ENCODE measurements at regions not wholly inside any gene's neighbourhood (a gene's known extent, or its start where the extent isn't known, plus 50 kb on each side); places are given as distances from the start of the nearest gene placed in this dataset.

DNA sequence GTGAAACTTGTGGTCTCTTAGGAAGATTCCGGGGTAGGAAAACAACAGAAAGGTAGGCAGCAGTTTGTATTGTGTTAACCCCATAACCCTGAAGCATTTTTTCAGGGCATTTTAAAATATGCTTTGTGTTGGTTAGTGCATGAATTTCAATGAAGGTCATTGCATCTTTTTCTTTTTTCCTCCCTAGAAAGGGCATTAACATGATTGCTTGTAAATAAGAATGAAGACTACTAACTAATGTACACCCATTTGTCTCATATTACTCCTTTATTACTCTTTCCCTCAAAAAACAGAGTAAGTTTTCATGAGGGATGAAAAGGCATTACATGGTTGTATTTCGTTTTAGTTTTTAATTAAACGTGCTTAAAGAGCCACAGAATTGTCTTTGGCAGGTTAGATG is 141.4 kb downstream of the OGFRL1 start:
- no peak for DNase-seq
- no peak for ATAC-seq

DNA sequence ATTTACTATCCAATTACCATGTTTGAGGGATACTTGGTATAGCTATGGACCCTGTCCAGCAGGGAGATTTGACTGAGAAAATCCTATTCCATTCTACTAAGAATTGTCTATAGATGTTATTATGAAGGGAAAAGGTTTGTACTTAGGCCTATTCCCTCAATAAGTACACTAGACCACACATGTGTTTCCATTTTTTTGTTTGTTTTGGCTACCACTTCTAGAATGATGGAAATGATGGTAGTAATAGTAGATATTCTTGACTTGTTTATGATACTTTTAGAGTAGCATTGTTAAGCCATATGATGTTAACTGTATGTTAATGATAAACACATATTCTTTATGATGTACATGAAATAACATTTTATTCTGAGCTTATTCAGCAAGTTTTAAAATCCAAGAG is 144.8 kb downstream of the OGFRL1 start:
- ATAC-seq (no peak), DNase-seq (no peak)

DNA sequence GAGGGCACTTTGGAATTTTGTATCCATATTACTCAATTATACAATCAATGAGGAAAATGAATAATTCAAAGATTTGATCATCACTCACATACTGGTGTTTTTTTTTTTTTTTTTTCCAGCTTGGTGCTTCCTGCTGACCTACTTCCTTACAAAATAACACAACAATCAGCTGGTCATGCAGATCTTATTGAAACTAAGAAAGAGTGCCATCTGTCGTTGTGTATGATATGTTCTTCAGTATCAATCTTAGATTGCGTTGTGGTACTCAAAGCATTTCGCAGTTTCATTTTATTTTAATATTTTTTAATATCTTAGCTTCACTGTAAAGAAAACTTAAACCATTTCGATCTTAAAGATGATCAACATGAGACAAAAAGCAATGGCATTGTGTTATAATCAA is 155.6 kb downstream of the OGFRL1 start:
- DNase-seq: no peak
- ATAC-seq: no peak

- ATAC-seq: no peak
- no peak for DNase-seq
These were observed 157.4 kb downstream of the OGFRL1 start for GRCh38 chr6:71446057-71446456.

DNA sequence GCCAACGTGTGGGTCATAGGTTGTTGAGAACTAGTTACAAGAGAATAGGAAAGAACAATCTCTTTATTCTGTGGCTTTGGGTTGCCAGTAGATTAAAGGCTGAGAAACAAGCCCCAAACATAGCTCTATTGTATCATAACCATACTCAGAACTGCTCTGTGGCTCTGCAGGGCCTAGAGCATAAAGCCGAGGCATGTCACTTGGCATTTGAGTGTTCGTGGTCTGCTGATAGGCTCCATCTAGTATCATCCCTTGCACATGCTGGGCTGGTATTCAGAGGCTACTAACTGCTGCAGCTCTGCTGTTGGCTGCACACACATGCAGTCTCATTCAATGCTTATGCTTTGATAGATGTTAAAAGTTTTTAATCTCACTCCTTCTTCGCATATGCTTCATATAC is 157.9 kb downstream of the OGFRL1 start:
- DNase-seq (no peak), ATAC-seq (no peak)

- DNase-seq: no peak
- no peak for ATAC-seq
These were observed 164.2 kb downstream of the OGFRL1 start for GRCh38 chr6:71452697-71453370.

DNA sequence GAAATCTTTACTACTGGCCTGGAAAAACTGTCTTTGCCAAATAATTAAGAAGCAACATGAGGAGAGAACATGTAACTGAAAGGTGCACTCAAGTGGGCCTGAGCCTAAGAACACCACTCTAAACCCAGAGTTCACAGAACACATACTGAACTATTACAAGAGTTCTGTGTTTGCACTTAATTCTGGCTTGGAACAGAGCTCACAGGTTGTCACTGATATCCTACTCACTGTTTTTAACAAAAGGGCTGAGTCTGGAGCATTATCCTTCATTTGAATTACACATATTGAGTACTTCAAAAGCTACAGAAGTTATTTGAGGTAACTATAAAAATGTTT is 164.7 kb downstream of the OGFRL1 start:
- DNase-seq: no peak
- no peak for ATAC-seq

GRCh38 chr6:71454056-71454455 is 165.4 kb downstream of the OGFRL1 start:
- DNase-seq (no peak), ATAC-seq (no peak)

- DNase-seq (no peak), ATAC-seq (no peak)
These were observed 169.3 kb downstream of the OGFRL1 start for GRCh38 chr6:71457929-71458328.

DNA sequence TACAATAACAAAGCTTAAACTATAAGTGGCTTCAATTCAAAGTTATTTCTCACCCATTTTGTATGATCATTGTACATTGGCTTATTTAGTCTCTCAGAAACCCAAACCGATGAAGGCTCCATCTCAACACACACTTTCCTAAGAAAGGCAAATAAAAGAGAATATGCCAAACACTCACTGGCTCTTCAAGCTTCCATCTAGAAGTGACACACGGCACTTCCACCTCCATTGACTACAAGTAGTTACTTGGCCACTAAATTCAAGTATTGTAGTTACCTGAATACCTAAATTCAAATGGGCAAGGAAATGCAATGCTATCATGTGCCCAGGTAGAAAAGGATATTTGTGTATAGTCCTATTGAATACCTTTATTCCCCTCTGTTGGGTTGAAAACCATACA is 170.6 kb downstream of the OGFRL1 start:
- DNase-seq: no peak
- ATAC-seq: no peak

DNA sequence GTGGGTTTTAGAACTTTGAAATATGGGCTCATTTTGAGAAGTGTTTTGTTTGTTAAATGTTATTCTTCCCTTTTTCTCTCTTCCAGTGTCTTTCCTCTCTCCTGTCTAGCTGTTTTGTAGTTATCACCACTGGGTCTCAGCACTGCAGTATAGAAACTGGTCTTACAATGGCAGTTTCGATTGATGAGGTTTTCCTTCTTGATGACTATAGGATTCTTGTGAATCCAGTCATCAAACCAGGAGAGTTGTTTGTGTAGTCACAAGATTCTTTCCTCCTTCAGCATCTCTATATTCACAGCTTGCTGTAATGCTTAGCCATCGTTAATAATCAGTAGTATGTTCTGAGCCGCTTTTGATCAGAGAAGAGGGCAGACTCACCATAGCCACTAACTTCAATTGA is 172.3 kb downstream of the OGFRL1 start:
- DNase-seq: no peak
- ATAC-seq: no peak

- no peak for DNase-seq
- no peak for ATAC-seq
These were observed 174.4 kb downstream of the OGFRL1 start for GRCh38 chr6:71463061-71463460.

DNA sequence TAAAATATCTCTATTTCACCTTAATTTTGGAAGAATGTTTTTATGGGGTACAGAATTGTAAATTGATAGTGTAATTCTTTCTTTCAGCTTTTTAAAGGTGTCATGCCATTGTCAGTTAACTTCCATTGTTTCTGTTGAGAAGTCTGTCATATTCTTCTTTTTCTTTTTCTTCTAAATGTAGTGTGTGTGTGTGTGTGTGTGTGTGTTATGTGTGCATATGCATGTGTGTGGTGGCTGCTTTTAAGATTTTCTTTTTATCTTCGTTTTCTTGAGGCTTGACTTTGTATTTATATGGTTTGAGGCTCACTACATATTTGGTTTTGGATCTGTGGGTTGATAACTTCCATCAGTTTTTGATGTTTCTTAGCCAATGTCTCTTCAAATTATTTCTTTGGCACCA is 176.5 kb downstream of the OGFRL1 start:
- DNase-seq: no peak
- no peak for ATAC-seq

DNA sequence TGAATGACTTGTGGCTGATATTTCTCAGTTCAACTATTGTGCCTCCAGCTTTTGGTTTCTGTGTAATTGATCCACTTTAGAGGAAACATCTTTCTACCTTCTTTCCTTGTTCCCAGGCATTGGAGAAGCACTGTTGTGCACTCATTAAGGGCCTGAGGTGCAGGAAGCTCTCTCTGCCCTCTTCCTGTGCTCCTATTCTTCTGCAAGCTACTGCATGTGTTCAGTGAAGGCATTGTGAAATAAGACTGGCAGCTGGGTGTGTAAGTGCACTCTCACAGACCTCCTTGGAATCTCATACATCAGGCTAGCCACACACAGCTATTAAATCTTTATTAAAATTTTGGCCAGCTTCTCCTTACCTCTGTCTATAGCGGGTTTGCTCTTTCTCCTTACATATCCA is 177.8 kb downstream of the OGFRL1 start:
- no peak for DNase-seq
- no peak for ATAC-seq

- DNase-seq (no peak), ATAC-seq (no peak)
These were observed 179.4 kb downstream of the OGFRL1 start for GRCh38 chr6:71468038-71468437.

DNA sequence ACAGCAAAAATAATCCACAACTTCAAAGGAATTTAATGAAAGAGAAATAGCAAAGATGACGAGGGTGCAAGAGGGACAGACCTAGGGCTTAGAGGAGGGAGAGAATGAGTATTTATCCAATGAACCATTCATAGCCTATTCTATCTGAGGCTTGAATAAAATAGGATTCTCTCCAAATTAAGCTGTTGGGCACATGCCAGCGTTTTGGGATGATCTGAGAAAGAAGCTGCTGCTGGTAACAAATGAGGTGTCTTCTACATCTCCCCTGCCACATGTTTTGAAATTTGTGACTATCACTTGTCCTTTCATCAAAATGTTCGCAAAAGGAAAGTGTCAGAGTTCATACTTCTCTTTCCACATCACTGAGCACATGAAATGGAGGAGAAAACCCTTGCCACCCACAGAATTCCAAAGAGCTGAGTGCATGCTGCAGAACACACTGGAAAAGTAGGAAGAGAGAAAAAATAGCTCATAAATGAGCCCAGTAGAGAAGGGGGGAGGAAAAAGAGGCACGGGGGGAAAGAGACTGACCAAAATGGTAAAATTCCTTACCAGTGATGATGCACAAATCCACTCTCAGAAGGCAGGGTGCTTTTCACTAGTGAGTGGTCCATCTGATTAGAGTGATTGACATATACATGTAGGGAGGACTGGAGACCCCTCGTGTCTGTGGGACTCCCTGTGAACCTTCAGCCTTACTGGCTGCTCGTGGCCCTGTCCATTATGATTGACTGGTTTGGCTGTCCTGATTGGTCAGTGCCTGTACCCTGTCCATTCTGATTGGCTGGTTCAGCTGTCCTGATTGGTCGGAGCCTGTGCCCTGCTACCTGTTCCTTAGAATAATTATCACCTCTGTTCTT is 180.5 kb downstream of the OGFRL1 start:
- ATAC-seq (no peak), DNase-seq (no peak)

- DNase-seq (no peak), ATAC-seq (no peak)
These were observed 183.1 kb downstream of the OGFRL1 start for GRCh38 chr6:71471718-71472117.

DNA sequence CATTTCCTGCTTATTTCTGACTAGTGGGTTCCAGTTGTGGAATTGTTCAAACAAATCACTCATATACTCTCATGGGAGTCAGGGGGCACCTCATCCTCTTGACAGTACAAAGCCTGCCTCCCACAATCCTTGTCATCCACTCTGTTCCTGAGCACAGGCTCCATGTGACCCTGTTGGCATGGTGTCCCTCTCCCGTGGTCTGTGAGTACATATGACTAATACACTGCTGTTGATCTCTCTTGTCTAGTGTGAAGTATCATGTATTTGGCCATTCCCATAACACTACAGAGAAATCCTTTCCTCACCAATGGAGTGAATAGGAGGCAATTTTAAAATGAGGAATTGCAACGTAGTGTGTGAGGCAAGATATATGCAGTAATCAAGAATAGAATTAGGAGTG is 185.3 kb downstream of the OGFRL1 start:
- no peak for DNase-seq
- no peak for ATAC-seq

- DNase-seq (no peak), ATAC-seq (no peak)
These were observed 186.3 kb downstream of the OGFRL1 start for GRCh38 chr6:71474942-71475341.

DNA sequence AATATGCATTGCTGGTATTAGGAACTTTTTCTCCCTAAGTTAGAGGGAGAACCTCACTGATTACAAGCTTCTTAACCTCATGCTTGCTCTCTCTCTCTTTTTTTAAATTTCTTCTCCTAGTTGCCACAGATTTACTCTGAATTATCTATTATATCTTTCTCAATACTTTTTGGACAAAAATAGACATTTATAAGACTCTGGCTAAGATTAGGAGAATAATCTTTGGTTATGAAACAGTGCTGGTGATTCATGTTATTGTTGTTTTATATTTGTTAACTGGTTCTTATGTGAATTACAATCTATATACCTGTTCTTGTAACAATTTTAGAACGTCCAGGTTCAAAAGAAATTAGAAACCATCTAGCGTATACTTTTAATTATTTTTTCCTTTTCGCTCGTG is 187.8 kb downstream of the OGFRL1 start:
- ATAC-seq (no peak), DNase-seq (no peak)

DNA sequence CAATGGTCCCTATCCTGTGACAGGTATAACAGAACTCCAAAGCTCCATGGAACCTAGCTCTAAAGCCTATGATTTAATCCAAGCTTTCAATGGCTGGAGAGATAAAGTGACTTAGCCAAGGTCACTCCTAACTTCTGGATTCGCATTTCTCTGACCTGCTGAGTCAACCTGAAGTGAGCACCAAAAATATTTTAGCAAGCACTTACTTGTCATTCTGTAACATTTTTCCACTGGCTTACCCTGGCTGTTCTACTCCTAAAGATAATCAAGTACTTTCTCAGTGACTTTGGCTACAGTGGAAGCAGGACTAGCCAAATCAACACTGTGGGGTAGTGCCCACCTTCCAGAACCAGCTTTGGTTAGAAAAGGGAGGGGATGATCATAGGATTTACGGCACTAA is 188.3 kb downstream of the OGFRL1 start:
- DNase-seq (no peak), ATAC-seq (no peak)

DNA sequence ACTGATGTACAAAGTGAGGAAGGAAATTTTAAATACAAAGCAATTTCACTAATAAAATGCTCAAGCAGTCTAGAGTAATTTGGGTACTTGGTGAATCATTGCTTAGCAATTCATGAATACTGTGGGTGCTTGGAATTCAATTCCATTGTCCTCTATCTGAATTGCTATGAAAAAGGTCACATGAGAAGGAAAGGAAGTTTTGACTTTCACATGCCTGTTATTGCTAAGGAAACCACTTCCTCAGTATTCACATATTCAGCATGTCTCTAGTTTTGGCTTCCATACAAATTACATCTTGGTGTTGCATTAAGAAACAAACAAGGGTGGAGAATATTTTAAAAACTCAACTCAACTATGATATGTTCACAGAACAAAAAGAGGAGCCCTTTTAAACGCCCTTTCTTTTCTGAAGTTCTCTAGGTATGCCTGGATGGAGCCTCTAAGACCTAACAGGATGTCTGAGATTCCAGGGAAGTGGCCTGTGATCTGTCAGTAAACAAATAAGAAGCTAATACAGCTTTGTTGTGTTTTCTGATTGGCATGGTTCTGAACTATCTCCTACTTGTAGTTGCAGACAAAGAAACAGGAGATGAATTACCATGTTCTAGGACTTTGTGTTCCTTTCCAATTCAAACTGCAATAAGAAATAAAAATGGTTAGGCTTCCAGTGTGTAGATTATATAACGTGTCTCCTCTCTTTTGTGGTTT is 190.4 kb downstream of the OGFRL1 start:
- DNase-seq: no peak
- ATAC-seq: no peak

DNA sequence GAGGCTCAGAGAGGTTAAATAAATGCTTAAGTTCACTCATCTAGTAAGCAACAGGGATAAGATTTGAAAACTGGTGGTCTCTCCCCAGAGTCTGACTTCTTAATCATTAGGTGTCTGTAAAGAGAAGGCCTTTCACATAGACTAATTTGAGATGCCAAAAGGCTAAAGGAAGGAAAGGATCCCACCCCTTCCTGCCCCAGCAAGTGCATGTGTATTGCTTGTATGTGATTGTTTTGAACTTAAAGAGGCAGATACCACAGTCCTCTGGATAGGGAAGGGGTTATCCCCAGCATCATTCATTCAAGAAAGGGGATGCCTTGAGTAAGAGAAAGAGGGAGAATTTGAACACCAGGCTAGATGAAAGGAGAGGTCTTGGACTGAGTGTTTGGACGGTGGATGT is 192.0 kb downstream of the OGFRL1 start:
- ATAC-seq: no peak

More for the DNA sequence above, 192.0 kb downstream of the OGFRL1 start:
- DNase-seq: no peak
